Ovary (tissue), 7 donors: ENCODE measurements at regions not wholly inside any gene's neighbourhood (a gene's known extent, or its start where the extent isn't known, plus 50 kb on each side); places are given as distances from the start of the nearest gene placed in this dataset.

ENCODE experiments used
- DNase-seq, 5 donors: peaks; one replicate each; pipeline ENCODE4 v3.0.0-alpha.2; 2019 to 2020
- H3K27ac ChIP-seq, 2 donors: fragments of 200-600 bp; one replicate each; pipeline versions ENCODE4 v1.5.1 to v1.8.0; 2019 to 2022
- H3K27me3 ChIP-seq: fragments of 200-600 bp; one replicate; pipeline ENCODE4 v1.8.0; 2022
- H3K36me3 ChIP-seq: fragments of 200-600 bp; sonication (generic); one replicate; pipeline ENCODE4 v1.5.1; 2019
- H3K4me1 ChIP-seq: one replicate; pipeline ENCODE4 v1.8.1; 2013; ENCODE audit warnings: mild to moderate bottlenecking, moderate library complexity; ENCODE audit not compliant: insufficient read depth
- H3K4me3 ChIP-seq: fragments of 200-600 bp; sonication (generic); one replicate; pipeline ENCODE4 v1.5.1; 2017
- H3K9me3 ChIP-seq, 2 donors: fragments of 200-600 bp in 1 of 2; sonication (generic) in 1 of 2; one replicate each; pipeline versions ENCODE4 v1.5.1 to v1.8.1; 2013 to 2019; ENCODE audit warnings: mild to moderate bottlenecking in 1 of 2, moderate library complexity in 1 of 2
- CTCF ChIP-seq, 3 donors: fragments of 450-650 bp in 2 of 3; fragments of 200-600 bp in 1 of 3; IDR thresholded peaks; one replicate each; pipeline versions ENCODE4 v1.5.1 to v1.8.0; 2016 to 2022; ENCODE audit warnings: antibody characterized with exemption in 3 of 3, mild to moderate bottlenecking in 1 of 3
- EP300 ChIP-seq: sonication (generic); formaldehyde crosslinking; IDR thresholded peaks from one replicate; pipeline ENCODE4 v1.6.1; 2017; ENCODE audit warnings: antibody characterized with exemption
- POLR2A ChIP-seq: fragments of 450-650 bp; IDR thresholded peaks from one replicate; pipeline ENCODE4 v1.6.1; 2017; ENCODE audit warnings: antibody characterized with exemption, mild to moderate bottlenecking, moderate library complexity
- WGBS, 3 donors: extraction: QIAGEN DNeasy Blood & Tissue Kit in 1 of 3; methylation state at CpG; one replicate each; pipeline versions ENCODE4 v1.1.5 to v1.1.7; 2013 to 2017; 5-methylcytosine and 5-hydroxymethylcytosine counted together
- intact Hi-C, 4 donors: fragments of 100-400 bp; cut with DNase I; formaldehyde crosslinking; loops; one replicate each; pipeline versions ENCODE4 v1.11.0 to v1.15.1; 2022 to 2023
- donor health status: DM: no; HTN: no; CAD: no; lungs with moderate emphysema.
- donor health status: DM: no; HTN: no; CAD: no.
- donor health status: Bipolar disorder and iron deficiency.
- donor health status: DM: no; HTN: no; CAD: no.
- donor health status: DM: yes; HTN: yes; CAD: no.

- TF ChIP-seq POLR2A (no peak), EP300 (no peak), CTCF (IDR thresholded peaks at IDR 0.05) (no peak)
- Histone ChIP-seq H3K27me3 (no peaks in the 10 kb centered on the region), H3K4me3 (no peak overlapping the region), H3K36me3 (no peaks in the 10 kb centered on the region), H3K4me1 (no peaks in the 10 kb centered on the region), H3K9me3 (no peaks in the 10 kb centered on the region), H3K27ac (no peak overlapping the region)
- no peak for DNase-seq
- intact Hi-C loops: no loop called here
- WGBS, 3 donors: 89 to 90% (median 90%) methylated on average over 3 of the region's 3 CpGs
These were observed 407.5 kb upstream of the DPH6 start for GRCh38 chr15:35953424-35953823.

- intact Hi-C loops: no loop called here
- 20 to 38% (median 25%) methylated on average over 3 of the region's 3 CpGs for WGBS, 3 donors
- DNase-seq: no peak
- Histone ChIP-seq H3K4me3 (no peak overlapping the region), H3K36me3 (no peaks in the 10 kb centered on the region), H3K27me3 (no peaks in the 10 kb centered on the region), H3K4me1 (no peaks in the 10 kb centered on the region), H3K27ac (no peak overlapping the region), H3K9me3 (no peaks in the 10 kb centered on the region)
- no peak for TF ChIP-seq EP300
- no peak for TF ChIP-seq POLR2A
- no peak for TF ChIP-seq CTCF (IDR thresholded peaks at IDR 0.05)
These were observed 410.1 kb upstream of the DPH6 start for GRCh38 chr15:35956056-35956455.

- Histone ChIP-seq H3K9me3 (no peaks in the 10 kb centered on the region), H3K36me3 (no peaks in the 10 kb centered on the region), H3K4me1 (no peaks in the 10 kb centered on the region), H3K4me3 (no peak overlapping the region), H3K27ac (no peak overlapping the region), H3K27me3 (no peaks in the 10 kb centered on the region)
- no peak for TF ChIP-seq EP300
- TF ChIP-seq POLR2A: no peak
- TF ChIP-seq CTCF (IDR thresholded peaks at IDR 0.05): no peak
- 38 to 47% (median 44%) methylated on average over 2 of the region's 2 CpGs for WGBS, 3 donors
- DNase-seq: no peak
- intact Hi-C loops: no loop called here
These were observed 412.1 kb upstream of the DPH6 start for GRCh38 chr15:35958021-35958420.

- H3K27me3 ChIP-seq: no peaks in the 10 kb centered on the region
- 25 to 40% (median 37%) methylated on average over 2 of the region's 2 CpGs for WGBS, 3 donors
- no peak overlapping the region for H3K4me3 ChIP-seq
- no peaks in the 10 kb centered on the region for H3K4me1 ChIP-seq
- DNase-seq: no peak
- H3K27ac ChIP-seq: no peak overlapping the region
- no peaks in the 10 kb centered on the region for H3K9me3 ChIP-seq
- intact Hi-C loops: no loop called here
- no peaks in the 10 kb centered on the region for H3K36me3 ChIP-seq
- TF ChIP-seq POLR2A: no peak
- no peak for TF ChIP-seq CTCF (IDR thresholded peaks at IDR 0.05)
- TF ChIP-seq EP300: no peak
These were observed 413.0 kb upstream of the DPH6 start for GRCh38 chr15:35958975-35959374.

- H3K27me3 ChIP-seq: no peaks in the 10 kb centered on the region
- 85 to 88% (median 86%) methylated on average over 2 of the region's 2 CpGs for WGBS, 3 donors
- no peak overlapping the region for H3K4me3 ChIP-seq
- DNase-seq: no peak
- no peaks in the 10 kb centered on the region for H3K9me3 ChIP-seq
- TF ChIP-seq EP300 (no peak), CTCF (IDR thresholded peaks at IDR 0.05) (no peak), POLR2A (no peak)
- intact Hi-C loops: no loop called here
- no peaks in the 10 kb centered on the region for H3K4me1 ChIP-seq
- H3K36me3 ChIP-seq: no peaks in the 10 kb centered on the region
- no peak overlapping the region for H3K27ac ChIP-seq
These were observed 417.4 kb upstream of the DPH6 start for GRCh38 chr15:35963326-35963725.
